GM19463 (cell line): ENCODE measurements at regions not wholly inside any gene's neighbourhood (a gene's known extent, or its start where the extent isn't known, plus 50 kb on each side); places are given as distances from the start of the nearest gene placed in this dataset.
"Not testable (repeated sequence)": the region's sequence is repeated elsewhere in the genome, so short reads cannot be mapped to it uniquely, and the experiment has no call there.

Experiments
- ATAC-seq: cut with Tn5 transposase; IDR thresholded peaks from one replicate; pipeline ENCODE4 v1.9.1; 2021; ENCODE audit warnings: mild to moderate bottlenecking, moderate library complexity; ENCODE audit not compliant: unreplicated experiment

DNA sequence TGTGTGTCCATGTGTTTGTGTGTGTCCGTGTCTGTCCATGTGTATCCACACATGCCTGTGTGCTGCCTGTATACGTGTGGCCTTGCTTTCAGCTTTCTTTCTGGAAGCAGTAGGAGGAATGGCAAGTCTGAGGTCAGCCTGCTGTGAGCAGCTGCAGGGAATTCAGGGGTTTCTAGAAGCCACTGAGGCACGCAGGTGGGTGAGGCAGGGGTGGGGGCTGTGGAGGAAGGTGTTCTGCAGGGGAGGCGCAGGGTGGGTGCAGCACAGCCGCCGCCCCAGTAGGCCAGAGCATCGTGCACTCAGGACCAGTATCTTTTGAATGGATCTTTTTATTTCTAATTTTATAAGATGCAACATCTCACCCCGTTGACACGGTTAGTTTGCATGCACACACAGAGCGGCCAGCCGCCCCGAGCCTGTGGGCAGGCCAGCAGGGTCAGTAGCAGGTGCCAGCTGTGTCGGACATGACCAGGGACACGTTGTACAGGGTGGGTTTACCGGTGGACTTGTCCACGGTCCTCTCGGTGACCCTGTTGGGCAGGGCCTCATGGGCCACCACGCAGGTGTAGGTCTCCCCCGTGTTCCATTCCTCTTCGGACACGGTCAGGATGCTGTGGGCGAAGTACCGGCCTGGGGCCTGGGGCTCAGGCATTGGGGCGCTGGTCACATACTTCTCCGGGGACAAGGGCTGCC, 327.7 kb downstream of the TMEM121 start:
- no peak for ATAC-seq

GRCh38 chr14:105854600-105855245, 328.3 kb downstream of the TMEM121 start:
- ATAC-seq: no peak

DNA sequence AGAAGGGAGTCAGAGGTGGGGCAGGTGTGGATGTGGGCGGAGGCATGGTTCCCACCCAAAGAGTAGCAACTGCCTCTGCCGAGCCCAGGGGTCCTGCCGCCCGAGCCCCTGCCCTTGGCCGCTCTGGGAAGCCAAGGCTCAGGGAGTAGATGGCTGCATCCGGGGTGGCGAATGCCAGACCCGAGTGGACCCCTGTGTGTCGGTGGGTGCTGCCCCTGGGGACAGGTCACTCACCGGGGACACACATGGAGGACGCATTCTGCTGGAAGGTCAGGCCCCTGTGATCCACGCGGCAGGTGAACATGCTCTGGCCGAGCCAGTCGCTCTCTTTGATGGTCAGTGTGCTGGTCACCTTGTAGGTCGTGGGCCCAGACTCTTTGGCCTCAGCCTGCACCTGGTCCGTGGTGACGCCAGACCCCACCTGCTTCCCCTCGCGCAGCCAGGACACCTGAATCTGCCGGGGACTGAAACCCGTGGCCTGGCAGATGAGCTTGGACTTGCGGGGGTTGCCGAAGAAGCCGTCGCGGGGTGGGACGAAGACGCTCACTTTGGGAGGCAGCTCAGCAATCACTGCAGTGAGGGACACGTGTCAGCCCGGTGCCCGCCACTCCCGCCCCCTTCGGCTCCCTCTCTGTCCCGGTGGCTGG, 329.0 kb downstream of the TMEM121 start:
- ATAC-seq: no peak

- ATAC-seq: no peak
Measured at GRCh38 chr14:105855893-105856675, 329.7 kb downstream of the TMEM121 start.

GRCh38 chr14:105856676-105857219, 330.4 kb downstream of the TMEM121 start:
- no peak for ATAC-seq

- no peak for ATAC-seq
Measured at GRCh38 chr14:105857220-105857825, 330.9 kb downstream of the TMEM121 start.

- ATAC-seq: no peak
Measured at GRCh38 chr14:105857826-105858675, 331.7 kb downstream of the TMEM121 start.

DNA sequence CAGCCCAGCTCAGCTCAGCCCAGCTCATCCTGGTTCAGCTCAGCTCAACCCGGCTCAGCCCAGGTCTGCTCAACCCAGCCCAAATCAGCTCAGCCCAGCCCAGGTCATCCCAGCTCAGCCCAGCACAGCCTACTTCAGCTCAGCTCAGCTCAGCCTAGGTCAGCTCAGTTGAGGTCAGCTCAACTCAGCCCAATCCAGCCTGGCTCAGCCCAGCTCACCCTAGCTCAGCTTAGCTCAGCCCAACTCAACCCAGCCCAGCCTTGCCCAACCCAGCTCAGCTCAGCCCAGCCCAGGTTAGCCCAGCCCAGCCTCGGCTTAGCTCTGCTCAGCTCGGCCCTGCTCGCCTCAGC, 332.3 kb downstream of the TMEM121 start:
- no peak for ATAC-seq

DNA sequence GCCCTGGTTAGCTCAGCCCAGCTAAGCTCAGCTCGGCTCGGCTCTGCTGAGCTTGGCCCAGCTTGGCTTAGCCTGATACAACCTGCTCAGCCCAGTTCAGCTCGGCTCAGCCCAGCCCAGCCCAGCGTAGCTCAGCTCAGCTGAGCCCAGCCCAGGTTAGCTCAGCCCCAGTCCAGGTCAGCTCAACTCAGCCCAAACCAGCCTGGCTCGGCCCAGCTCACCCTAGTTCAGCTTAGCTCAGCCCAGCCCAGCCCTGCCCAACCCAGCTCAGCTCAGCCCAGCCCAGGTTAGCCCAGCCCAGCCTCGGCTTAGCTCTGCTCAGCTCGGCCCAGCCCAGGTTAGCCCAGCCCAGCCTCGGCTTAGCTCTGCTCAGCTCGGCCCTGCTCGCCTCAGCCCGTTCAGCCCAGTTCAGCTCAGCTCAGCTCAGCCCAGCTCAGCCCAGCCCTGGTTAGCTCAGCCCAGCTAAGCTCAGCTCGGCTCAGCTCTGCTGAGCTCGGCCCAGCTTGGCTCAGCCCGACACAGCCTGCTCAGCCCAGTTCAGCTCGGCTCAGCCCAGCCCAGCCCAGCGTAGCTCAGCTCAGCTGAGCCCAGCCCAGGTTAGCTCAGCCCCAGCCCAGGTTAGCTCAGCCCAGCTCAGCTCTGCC, 332.8 kb downstream of the TMEM121 start:
- ATAC-seq: not testable (repeated sequence)

DNA sequence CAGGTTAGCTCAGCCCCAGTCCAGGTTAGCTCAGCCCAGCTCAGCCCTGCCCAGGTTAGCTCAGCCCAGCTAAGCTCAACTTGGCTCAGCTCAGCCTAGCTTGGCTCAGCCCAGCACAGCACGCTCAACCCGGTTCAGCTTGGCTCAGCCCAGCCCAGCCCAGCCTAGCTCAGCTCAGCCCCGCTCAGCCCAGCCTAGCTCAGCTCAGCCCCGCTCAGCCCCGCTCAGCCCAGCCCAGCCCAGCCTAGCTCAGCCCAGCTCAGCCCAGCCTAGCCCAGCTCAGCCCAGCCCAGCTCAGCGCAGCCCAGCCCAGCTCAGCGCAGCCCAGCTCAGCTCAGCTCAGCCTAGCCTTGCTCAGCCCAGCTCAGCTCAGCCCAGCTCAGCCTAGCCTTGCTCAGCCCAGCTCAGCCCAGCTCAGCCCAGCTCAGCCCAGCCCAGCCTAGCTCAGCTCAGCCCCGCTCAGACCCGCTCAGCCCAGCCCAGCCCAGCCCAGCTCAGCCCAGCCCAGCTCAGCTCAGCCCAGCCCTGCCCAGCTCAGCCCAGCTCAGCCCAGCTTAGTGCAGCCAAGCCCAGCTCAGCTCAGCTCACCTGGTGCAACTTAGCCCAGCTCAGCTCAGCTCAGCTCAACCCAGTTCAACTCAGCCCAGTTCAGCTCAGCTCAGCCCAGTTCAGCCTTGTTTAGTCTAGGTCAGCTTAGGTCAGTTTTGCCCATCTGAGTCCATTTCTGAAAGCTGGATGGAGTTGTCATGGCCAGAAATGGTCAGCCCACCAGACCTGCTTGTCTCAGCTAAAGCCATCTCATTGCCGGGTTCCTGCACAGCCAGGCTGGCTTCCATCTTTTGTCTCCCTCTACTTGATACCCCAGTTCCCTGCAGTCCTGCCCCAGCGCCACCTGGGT, 333.6 kb downstream of the TMEM121 start:
- ATAC-seq: no peak

DNA sequence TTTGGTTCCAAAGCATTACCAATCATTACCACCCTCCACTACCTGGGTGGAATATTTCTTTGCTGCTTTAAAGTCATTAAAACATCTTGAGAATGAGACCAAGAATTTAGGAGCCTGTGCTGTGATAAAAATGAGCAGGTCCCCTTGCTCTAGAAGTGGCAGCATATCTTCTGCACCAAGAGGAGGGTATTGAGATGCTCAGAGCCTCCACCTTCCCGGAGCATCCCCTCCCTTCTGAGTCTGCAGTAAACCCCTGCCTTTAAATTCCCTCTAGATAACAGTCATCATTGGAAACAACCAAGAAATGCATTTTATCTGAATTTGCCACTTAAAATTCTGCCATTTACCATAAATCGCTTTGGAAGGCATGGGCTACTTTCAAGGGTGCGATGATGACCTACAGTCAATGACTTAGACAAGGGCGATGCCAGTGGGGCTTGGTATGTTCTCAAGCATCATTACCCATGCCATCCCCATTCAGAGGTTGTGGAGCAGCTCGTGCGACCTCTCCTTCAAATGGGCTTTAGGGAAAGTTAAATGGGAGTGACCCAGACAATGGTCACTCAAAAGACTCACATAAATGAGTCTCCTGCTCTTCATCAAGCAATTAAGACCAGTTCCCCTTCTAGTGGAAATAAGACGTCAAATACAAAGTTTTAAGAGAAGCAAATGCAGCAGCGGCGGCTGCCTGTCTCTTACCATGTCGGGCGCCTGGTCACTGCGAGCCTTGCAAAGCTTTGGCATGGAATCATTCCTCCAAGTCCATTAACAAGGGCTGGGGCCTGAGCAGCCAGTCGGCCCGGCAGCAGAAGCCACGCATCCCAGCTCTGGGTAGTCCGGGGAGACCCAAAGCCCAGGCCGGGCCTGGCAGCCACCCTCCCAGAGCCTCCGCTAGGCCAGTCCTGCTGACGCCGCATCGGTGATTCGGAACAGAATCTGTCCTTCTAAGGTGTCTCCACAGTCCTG, 334.5 kb downstream of the TMEM121 start:
- no peak for ATAC-seq

- ATAC-seq: peak; percentile 35
Measured at GRCh38 chr14:105861985-105862465, 335.6 kb downstream of the TMEM121 start.

- ATAC-seq: no peak
Measured at GRCh38 chr14:105862581-105863239, 336.3 kb downstream of the TMEM121 start.

GRCh38 chr14:105863296-105864108, 337.1 kb downstream of the TMEM121 start:
- no peak for ATAC-seq

GRCh38 chr14:105864116-105864515, 337.7 kb downstream of the TMEM121 start:
- no peak for ATAC-seq
